NCI-H1436 treated with DMSO at 0.1 percent for 48 hours (cell line): ENCODE measurements at regions not wholly inside any gene's neighbourhood (a gene's known extent, or its start where the extent isn't known, plus 50 kb on each side); places are given as distances from the start of the nearest gene placed in this dataset.
"Not testable (repeated sequence)": the region's sequence is repeated elsewhere in the genome, so short reads cannot be mapped to it uniquely, and the experiment has no call there.

ENCODE experiments used
- DNase-seq: peaks from one replicate; lab custom pipeline; 2025; lab: John Stamatoyannopoulos, UW

DNA sequence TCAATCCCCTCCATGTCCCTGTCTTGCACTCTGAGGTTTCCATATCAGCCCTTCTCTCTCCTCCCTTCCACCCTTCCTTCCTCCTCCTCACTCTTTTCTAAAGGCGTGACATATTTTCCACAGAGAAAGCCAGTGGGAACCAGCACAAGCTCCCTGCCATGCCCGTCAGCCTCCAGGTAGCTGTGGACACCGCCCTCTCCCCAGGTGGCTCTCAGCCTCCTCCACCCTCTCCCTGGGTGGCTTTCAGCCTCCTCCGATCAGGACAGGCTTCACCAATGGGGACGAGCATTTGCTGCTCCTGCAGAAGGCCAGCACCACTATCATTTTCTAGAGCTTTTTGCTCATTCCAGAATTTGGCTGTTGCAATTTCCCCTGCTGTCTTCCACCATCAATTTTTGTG lies 236.6 kb downstream of the GADD45G start:
- no peak for DNase-seq

DNA sequence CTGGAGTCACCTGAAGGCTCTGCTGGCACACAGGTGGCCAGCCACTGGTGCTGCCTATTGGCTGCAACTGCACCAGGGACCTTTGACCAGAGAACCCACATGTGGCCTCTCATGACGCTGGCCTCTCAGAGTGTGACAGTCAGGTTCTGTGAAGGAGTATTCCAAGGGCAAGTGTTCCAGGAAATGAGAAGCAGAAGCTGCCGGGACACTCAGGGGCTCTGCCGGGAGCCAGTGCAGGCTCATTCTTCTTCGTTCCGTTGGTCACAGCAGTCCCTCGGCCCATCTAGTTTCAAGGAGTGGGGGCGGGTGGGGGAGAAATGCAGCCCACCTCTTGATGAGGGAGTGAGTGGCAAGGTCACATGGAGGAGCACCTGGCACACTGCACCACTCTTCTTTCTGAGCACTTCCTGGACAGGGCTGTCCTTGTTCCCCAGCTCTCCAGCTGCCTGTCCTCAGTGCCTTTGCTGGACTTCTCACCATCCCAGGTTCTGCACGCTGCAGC lies 237.5 kb downstream of the GADD45G start:
- no peak for DNase-seq

DNA sequence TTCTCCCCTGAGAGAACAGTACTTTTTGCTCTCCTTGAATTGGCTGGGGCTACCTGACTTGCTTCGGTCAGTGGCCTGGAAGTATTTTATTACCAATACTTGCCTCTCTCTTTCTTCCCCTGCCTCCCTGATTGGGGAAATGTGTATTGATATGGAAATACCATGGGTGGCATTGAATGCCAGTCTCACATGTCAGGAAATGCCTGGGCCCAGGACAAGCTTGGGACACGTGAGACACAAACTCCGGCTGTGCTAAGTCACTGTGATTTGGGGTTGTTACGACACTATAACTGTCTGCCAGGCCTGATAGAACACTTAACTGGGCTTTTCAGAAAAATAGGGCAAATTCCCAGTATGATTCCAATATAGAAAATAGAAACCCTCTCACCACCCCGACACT lies 238.3 kb downstream of the GADD45G start:
- no peak for DNase-seq

DNA sequence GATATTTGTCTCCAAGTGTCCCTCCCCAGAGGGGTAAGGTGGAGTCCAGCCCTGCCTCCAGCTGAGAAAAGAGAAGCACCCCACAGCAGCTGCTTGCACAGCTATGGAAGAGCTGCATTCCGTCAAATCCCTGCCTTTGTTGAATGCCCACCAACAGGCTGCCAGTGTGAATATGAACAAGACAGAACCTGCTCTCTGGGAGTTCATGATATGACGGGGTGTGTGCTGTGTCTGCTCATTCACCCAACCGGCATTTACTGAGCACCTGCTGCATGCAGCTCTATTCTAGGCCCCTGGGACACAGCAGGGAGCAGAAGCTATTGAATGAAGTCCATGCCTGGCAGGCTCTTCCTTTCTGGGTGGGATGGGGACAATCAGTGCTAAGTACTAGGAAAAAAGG lies 238.8 kb downstream of the GADD45G start:
- DNase-seq: no peak

DNA sequence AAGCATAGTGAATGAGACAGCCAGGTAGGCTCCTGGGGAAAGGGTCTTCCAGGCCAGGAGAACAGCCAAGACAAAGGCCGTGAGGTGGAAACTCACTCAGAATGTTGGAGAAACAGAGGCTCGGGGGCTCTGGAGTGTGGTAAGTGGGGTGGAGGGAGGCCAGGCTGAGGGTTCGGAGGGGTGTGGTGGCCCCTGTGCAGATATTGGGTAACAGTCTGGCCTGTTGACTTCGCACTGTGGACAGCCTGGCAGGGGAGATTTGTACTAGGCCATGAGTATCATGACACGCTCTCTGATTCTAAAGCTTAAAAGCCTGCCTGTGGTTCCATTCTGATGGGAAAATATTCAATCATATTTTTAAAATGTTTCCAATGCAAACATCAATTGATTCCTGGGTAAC lies 239.3 kb downstream of the GADD45G start:
- no peak for DNase-seq

DNA sequence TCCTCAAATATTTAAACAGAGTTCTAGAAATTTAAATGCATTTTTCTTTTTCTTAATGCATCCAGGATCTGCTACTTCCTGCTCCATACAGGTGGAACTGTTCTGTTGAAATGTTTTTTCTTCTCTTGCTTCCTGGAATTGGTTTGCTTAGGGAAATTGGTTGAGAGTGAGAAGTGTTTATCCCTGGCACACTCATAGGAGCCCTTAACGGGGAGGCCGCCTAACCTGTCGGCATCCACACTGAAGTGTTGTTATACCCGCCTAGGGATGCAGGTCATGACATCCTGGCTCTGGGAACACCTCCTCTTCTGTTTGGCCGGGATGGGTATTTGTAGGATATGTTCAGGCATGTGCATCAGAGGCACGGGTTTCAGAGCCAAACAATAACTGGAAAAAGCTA lies 239.7 kb downstream of the GADD45G start:
- no peak for DNase-seq

DNA sequence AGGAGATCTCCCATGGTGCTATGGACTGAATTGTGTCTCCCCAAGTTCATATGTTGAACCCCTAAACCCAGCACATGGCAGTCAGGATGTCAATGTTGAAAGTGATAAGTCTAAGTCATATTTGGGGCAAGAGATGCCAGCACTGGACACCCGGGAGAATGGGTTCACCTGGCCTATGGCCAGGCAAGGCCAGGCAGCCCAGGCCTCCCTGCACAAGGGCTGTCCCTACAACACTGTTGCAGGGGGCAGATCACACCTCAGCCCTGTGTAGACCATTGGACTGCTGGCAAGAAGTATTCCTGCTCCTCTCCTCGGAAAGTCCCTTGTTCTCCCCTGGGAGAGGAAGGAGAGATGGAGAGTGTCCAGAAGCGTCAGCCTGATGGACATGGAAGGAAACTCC lies 240.5 kb downstream of the GADD45G start:
- no peak for DNase-seq

DNA sequence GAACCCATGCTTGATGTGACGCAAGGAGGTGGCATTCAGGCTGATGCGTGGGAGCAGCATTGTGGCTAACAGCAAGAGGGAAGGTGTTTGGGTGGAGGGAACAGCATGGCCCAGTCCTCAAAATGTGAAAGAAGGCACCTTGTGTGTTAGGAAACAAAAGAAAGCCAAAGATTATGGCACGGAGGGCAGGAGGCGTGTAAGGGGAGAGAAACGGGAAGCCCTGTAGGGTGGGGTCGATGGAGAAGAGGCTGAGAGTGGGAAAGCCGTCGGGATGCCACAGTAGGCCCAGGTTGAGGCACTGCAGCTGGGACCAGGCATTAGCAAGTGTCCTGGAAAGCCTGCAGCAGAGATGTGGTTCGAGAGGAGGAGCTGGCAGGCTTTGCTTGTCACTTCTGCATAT lies 241.1 kb downstream of the GADD45G start:
- no peak for DNase-seq

DNA sequence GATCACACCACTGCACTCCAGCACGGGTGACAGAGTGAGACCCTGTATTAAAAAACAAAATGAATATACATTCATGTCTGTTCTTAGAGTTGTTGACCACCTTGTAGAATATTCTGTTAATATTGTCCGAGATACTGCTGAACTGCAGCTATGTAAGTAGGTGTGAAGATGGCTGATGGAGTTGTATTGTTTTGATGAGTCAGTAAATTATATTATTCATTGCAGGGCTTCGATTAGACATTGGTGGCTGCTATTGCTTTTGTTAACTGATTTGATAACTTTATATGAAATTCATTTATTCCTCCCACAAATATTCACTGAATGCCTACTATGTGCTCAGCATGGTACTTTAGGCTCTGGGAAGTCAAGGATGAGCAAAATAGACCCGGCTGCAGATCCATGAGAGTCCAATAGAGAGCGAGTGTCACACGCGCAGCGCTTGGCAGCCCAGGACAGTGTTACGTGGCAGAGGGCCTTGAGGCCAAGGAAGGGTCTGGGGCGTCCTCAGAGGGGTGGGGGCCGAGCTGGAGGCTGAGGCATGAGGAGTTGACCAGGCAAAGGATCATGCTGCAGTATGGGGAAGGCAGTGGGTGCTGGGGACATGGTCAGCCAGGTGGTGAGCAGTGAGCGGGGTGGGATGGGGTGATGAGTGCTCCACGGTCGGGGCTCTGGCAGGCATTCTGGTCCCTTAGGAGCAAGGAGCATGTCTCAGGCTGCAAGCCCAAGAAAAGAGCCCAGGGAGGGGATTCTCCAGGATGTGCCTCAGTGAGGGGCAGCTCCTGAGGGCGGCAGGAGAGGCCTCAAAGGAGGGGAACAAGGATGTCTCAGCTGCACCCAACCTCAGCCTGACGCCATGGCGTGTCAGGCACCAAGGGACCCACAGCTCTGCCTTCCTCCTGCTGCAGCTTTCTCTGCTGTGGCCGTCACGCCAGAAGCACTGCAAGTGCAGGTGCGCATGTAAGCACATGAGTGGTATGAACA lies 243.5 kb downstream of the GADD45G start:
- no peak for DNase-seq

DNA sequence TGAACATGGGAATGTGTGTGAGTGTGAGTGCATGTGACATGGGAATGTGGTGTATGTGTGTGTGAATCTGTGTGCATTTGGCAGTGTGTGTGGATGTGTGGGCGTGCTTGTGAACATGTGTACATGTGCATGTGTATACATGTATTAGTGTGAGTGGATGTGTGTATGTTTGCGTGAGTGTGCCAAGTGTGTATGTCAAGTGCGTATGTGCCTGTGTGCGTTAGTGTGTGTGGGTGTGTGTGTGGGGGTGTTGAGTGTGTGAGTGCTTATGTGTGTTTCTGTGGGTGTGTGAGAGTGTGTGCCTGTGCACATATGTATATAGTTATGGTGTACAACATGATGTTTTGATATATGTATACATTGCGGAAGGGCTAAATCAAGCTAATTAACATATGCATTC lies 244.3 kb downstream of the GADD45G start:
- DNase-seq: no peak

DNA sequence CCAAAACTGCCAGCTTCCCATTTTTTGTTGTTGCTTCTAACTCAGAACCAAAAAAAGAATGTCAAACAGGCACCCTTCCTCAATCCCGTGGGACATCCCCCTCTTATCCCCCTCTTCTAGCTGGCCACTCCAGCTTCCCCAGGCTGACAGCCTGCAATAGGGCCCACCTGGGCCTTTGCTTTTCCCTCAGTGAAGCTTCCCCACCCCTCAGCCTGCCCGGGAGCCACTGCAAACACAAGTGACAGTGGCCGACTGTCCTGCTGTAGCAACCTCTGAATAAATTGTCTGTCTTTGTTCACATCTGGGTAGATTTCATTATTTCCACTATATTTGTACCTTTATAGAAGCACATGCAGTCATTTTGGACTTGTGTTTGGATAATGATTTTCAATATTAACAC lies 245.3 kb downstream of the GADD45G start:
- no peak for DNase-seq

DNA sequence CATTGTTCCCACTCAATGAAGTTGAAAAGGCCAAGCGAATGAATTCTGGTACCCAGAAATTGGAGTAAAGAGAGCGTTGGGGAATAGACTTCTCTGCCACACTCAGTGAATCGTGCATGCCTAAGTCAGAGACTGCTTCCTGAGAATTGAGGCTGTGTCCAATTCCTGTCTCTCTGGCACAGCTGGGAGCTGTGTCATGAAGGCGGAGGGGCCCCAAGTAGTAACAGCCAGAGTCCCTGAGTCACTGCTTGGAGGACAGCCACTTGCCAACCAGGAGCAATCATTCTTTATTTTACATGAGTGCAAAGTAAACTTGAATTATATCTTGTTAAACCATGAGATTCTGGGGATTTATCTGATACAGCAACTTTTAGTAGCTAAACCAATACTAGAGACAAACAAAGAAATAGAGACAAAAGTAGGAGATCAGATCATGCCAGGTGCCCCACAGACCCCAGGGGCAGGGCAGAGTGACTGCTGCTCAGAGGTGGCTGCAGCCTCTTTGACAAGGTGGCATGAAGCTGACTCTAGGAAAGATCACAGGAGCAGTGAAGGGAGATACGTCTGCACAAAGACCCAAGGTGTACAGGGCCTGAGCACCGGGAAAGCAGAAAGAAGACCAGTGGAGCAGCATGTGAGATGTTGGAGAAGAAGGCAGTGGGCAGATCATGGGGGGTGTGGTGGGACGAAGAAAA lies 246.0 kb downstream of the GADD45G start:
- DNase-seq: no peak

DNA sequence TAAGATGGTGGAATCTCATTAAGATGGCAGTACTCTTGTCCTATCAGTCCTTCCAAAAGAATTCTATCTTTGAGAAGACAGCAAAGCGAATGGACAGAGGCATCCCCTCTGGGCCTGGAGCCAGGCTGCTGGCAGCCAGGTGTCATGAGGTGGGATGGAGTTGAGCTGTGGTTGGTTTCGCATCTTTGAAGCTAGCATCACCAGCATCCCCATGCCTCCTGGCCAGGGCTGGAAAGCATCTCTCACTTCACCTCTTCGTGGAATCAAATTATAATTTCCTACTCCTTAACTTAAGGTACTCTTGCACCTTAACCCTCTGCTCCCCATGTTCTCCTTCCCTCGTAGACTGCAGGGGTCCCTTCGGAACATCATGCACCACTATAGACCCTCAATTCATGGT lies 248.3 kb downstream of the GADD45G start:
- no peak for DNase-seq

DNA sequence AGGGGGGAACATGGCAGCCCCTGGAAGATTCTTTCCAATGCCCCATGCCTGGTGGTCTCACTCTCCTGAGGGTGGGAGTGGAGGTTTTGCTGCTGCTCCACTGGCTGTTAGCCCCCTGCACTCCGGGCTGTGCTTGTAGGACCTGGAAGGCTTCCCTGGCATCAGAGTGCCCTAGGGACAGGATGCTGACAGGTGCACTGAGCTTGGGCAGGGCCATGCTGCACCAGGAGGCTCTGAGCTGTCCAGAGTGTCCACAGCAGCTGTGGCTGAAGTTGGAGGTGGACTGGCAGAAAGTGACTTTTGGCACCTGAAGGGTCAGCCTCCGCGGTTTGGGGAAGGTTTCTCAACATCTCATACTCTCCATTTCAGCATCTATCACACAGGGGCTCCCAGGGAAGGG lies 249.1 kb downstream of the GADD45G start:
- no peak for DNase-seq

DNA sequence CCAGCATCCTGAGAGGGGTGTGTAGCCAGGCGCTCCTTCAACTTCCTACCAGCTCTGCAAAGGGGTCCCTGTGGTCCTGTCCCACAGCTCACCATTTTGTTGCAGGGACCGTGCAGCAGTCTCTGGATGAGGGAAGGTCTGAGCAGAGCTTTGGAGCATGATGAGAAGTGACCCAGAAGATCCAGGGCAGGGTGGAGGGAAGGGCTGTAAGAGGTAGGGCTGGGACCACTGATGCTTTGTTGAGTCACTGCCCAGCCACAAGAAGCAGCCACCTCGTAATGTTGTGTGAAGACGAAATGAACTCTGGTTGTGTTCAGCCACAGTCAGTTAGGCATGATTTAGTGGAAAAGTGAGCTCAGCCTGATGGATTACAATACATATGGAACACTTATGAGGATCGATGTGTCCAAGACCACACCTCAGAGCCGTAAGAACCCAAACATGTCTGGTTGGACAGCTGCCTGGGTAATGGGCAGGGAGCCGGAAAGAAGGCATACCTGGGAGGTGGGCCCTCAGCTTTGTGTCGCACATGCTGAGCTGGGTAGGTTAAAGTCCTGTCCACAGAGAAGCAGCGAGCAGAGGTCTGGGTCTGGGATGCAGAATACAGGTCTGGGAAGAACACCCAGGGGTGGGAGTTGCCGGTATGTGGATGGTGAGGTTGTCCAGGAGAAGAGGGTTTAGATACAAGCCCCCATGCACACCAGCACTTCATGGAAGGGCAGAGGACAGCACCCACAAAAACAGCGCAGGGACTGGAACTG lies 250.1 kb downstream of the GADD45G start:
- no peak for DNase-seq

DNA sequence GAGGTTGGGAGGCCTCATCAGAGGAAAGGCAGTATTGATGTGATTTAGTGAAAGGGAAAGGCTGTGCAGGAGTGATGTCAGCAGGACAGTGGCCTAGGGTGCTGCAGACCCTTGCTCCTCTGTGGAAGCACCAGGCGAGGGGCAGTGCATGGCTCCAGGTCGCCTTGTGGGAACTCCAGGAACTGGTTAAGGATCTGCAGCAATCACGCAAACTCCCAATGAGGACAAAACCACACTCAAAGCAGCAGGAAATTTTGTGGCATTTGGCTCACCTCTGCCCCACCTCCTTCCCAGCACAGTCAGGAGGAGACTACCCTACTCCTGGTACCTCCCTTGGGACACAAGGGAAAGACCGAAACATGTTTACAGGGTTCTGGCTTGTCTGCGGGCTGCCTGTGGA lies 251.5 kb downstream of the GADD45G start:
- DNase-seq: not testable (repeated sequence)

DNA sequence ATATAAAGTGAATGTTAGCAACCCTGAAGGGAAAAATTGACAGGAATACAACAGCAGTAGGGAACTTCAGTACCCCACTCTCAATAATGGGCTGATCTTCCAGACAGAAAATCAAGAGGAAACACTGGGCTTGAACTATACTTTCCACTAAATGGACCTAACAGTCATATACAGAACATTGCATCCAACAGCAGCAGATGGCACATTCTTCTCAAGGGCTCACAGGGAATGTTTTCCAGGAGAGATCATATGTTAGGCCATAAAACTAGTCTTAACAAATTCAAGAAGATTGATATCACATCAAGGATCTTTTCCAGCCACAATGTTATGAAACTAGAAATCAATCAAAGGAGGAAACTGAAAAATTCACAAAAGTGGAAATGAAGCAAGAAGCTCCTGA lies 252.1 kb downstream of the GADD45G start:
- not testable (repeated sequence) for DNase-seq

DNA sequence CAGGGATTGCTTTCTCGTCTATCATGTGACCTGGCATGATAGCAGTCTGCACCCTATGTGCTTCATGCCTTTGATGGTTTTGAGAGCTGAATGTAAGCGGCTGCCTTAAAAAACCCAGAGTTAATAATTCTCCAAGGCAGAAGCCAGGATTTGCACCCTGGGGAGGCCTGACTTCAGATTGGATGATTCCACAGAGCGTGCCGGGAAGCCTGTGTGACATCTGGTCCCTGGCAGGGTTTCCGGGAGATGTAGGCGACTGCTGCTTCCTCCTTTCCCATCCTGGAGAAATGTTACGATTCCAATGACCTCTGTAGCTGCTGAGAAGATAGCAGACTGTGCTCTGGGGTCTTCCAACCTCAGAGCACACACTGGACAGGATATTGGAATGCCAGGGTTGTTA lies 255.0 kb downstream of the GADD45G start:
- DNase-seq: not testable (repeated sequence)

DNA sequence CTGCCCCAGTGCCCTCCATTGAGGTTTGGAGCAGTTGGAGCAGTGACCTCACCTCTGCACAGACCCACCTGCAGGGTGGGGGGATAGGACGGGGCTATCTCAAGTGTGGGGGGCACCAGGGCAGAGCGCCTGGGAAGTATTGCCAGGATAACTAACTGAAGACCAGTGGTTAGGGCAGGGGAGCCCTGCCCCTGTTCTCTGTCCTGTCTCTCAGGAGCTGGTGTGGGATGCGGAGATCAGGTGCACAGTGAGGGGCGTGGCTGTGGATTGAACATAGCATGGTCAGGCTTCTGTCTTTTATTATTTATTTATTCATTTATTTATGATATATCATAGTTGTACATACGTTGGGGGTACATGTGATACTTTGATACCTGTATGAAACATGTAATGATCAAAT lies 256.6 kb downstream of the GADD45G start:
- not testable (repeated sequence) for DNase-seq

DNA sequence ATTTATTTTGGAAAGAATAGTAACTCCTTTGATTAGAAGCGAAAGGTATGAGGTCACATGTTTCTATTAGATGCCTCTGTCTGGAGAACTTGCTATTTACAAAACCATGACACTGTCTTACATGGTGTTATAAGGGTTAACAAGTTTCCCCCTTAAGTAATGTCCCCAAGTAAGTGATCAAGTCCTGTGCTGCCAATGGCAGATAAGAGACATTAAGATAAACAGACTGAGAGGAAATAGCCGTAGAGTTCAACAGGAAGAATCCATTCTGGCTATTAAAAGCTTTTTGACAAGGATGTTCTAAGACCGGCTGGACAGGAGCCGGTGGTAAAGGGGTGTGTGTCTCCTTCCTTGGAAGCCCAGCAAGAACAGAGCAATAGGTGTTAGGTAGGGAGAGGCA lies 257.5 kb downstream of the GADD45G start:
- DNase-seq: no peak

DNA sequence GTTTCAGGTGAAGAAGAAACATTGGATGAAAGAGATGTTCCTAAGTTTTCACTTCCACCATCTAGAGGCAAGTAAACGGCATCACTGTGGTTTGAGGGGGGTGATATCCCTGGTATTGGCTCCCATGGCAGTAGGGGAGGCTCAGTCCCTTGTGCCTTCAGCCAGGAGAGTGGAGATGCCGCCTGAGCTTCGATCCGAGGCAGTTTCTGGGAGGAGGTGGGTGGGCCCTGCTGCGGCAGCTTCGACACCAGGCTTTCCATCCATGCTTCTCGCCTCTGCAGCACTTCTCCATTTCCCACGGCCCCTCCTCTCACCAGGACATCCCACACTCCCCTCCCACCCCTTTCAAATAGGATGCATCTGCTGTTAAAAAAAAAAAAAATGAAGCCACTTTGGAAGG lies 258.3 kb downstream of the GADD45G start:
- no peak for DNase-seq

DNA sequence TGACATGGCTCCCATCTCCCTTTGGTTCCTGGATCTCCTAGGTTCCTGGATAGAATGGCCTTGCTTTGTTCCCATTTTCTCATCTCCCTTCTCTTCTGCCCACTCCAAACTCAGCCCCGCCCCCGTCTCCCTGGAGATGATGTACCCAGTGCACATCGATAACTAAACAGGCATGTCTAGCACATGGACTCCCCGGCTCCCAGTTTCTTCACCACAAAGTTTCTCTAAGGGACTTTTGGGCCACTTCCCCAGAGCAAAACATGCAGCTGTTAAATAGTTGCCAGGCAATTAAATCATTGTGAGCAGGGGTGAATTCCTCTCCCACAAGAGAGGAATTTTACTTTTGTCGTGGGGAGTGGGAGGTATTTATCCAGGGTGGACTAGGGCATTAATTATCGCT lies 259.0 kb downstream of the GADD45G start:
- no peak for DNase-seq
